Progenitor cell of endocrine pancreas (in vitro differentiated cells): ENCODE measurements at regions not wholly inside any gene's neighbourhood (a gene's known extent, or its start where the extent isn't known, plus 50 kb on each side); places are given as distances from the start of the nearest gene placed in this dataset.

Source experiments
- DNase-seq: peaks from one replicate; pipeline ENCODE4 v3.0.0; 2021; ENCODE audit warnings: low spot score; ENCODE audit not compliant: unreplicated experiment
- H3K27ac Mint-ChIP-seq: 2 replicates; pipeline ENCODE4 v1.8.0; 2021; ENCODE audit warnings: mild to moderate bottlenecking, moderate library complexity, mixed read lengths
- H3K27me3 Mint-ChIP-seq: 2 replicates; pipeline ENCODE4 v1.8.0; 2021; ENCODE audit warnings: mixed read lengths
- H3K36me3 Mint-ChIP-seq: 2 replicates; pipeline ENCODE4 v1.8.0; 2022; ENCODE audit warnings: mixed read lengths; ENCODE audit not compliant: insufficient read depth
- H3K4me1 Mint-ChIP-seq: 2 replicates; pipeline ENCODE4 v1.8.0; 2021; ENCODE audit warnings: low read depth, mixed read lengths
- H3K4me3 Mint-ChIP-seq: 2 replicates; pipeline ENCODE4 v1.8.0; 2021; ENCODE audit warnings: low read depth, mild to moderate bottlenecking, moderate library complexity, mixed read lengths
- H3K9me3 Mint-ChIP-seq: 2 replicates; pipeline ENCODE4 v1.8.0; 2021; ENCODE audit warnings: low read depth, mixed read lengths
- TF ChIP-seq, protein P1 (sequence below): fragments of 200-600 bp; sonication (generic); IDR thresholded peaks from one replicate; pipeline ENCODE4 v1.5.0; 2021; ENCODE audit warnings: antibody characterized with exemption, mild to moderate bottlenecking; ENCODE audit not compliant: unreplicated experiment

DNA sequence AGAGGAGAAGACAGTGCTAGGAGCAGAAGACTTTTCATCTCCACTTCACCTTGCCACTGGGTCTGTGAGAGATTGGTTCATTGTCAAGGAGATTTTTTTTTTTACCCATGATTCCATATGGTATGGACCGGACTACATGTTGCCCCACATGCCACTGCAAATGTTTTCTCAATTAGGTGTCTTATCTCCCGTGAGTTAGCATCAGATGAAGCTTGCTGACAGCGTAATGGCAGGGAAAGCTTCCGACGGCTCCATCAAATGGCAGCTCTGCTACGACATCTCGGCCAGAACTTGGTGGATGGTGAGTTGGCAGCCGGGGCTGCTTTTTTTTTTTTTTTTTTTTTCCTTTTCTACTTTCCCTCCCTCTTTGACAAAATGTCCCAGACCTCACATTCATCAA is 217.2 kb upstream of the NFIA start:
- Mint-ChIP-seq H3K4me1 (no peaks in the 10 kb centered on the region), H3K27ac (no peak overlapping the region), H3K9me3 (no peaks in the 10 kb centered on the region), H3K36me3 (no peaks in the 10 kb centered on the region), H3K4me3 (no peak overlapping the region), H3K27me3 (peaks cover 14% of the 10 kb centered on the region)
- DNase-seq, result no peak
- TF ChIP-seq, protein P1, sequence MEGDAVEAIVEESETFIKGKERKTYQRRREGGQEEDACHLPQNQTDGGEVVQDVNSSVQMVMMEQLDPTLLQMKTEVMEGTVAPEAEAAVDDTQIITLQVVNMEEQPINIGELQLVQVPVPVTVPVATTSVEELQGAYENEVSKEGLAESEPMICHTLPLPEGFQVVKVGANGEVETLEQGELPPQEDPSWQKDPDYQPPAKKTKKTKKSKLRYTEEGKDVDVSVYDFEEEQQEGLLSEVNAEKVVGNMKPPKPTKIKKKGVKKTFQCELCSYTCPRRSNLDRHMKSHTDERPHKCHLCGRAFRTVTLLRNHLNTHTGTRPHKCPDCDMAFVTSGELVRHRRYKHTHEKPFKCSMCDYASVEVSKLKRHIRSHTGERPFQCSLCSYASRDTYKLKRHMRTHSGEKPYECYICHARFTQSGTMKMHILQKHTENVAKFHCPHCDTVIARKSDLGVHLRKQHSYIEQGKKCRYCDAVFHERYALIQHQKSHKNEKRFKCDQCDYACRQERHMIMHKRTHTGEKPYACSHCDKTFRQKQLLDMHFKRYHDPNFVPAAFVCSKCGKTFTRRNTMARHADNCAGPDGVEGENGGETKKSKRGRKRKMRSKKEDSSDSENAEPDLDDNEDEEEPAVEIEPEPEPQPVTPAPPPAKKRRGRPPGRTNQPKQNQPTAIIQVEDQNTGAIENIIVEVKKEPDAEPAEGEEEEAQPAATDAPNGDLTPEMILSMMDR, result no peak

DNA sequence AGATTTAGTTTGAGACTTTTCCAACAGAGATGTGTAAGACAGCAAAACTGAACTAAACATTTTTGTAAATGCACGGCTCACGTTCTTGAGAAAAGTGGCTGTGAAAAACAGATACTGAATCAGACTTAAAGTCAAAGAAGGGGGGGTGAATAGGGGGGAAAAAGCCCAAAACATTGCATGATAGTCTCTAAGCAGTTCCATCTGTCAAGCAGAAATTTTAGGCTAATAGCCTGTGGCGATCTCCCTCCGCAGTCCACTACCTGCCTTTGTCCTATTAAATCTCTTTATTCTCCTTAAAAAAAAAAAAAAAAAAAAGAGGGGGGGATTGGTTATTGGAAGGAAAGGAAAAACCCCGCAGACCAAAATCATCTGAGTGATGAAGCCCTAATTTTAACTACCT is 217.6 kb upstream of the NFIA start:
- H3K4me1 Mint-ChIP-seq, result no peaks in the 10 kb centered on the region
- DNase-seq, result no peak
- H3K27ac Mint-ChIP-seq, result no peak overlapping the region
- no peaks in the 10 kb centered on the region for H3K36me3 Mint-ChIP-seq
- no peaks in the 10 kb centered on the region for H3K9me3 Mint-ChIP-seq
- TF ChIP-seq, protein P1, result no peak
- no peak overlapping the region for H3K4me3 Mint-ChIP-seq
- H3K27me3 Mint-ChIP-seq, result peaks cover 14% of the 10 kb centered on the region

DNA sequence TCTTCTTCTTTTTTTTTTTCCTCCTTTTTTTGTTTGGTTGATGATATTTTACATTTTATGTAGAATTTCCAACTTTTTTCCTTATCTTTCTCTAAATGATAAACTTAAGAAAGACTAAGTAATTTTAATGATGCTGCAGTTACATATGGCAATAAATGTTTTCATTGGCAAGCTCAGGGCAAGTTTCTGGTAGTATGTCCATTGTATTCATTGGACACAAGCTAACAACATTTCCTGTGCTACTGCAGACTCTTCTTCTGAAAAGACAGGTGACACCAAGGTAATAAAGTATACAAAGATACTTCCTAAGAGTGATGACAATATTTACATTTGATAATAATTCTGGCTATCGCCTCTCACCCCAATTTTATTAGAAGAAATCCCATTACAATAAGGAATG is 219.2 kb upstream of the NFIA start:
- no peak for DNase-seq
- H3K4me1 Mint-ChIP-seq, result no peaks in the 10 kb centered on the region
- TF ChIP-seq, protein P1, result no peak
- H3K4me3 Mint-ChIP-seq, result no peak overlapping the region
- peaks cover 14% of the 10 kb centered on the region for H3K27me3 Mint-ChIP-seq
- H3K36me3 Mint-ChIP-seq, result no peaks in the 10 kb centered on the region
- no peak overlapping the region for H3K27ac Mint-ChIP-seq
- no peaks in the 10 kb centered on the region for H3K9me3 Mint-ChIP-seq

DNA sequence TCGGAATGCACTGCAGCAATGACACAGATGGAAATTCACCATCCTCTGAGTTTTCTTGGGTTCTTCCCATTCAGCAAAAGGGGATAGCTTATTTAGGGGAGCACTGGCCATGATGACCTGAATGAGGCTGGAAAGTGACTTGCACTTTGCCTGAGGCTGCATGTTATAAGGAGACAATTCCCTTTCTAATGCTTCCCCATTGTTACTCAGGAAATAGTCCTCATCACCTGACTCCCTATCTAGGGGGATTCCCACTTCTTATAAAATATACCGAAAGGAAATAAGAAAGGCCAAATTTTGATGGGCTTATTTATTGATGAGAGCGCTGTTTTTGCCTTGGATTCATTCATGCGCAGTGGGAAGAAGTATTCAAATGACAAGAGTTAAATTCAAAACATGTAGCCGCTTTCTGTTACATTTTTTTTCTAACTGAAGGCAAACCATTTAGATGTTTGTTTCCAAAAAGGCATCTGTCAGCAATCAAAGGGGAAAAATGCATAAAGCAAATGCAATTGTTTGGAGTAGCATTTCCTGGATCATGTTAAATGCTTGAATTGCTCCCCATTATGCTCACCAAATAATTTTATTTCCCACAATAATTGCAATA is 220.3 kb upstream of the NFIA start:
- Mint-ChIP-seq H3K27me3 (peaks cover 14% of the 10 kb centered on the region), H3K36me3 (no peaks in the 10 kb centered on the region), H3K9me3 (no peaks in the 10 kb centered on the region), H3K4me3 (no peak overlapping the region), H3K27ac (no peak overlapping the region), H3K4me1 (no peaks in the 10 kb centered on the region)
- TF ChIP-seq, protein P1, result no peak
- DNase-seq, result no peak

DNA sequence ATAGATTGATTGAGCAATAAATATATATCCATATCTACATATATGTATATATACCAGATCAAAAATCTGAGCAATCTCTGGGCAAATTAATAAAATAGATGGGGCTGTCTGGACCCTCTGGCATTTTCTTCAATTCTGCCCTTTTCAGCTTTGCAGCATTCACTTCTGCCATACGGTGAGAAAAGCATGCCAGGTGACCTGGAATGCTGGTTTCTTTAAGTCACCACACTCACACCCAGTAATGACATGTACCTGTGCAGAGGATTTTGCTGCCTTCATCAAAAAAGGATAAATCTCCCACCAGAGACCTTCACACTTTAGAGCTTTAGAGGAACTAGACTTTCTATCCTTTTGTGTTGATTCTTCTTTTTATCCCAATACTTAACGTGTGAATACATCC is 223.2 kb upstream of the NFIA start:
- H3K4me1 Mint-ChIP-seq, result no peaks in the 10 kb centered on the region
- no peak for DNase-seq
- H3K36me3 Mint-ChIP-seq, result no peaks in the 10 kb centered on the region
- peaks cover 24% of the 10 kb centered on the region for H3K27me3 Mint-ChIP-seq
- TF ChIP-seq, protein P1, result no peak
- no peaks in the 10 kb centered on the region for H3K9me3 Mint-ChIP-seq
- H3K27ac Mint-ChIP-seq, result no peak overlapping the region
- H3K4me3 Mint-ChIP-seq, result no peak overlapping the region
